ENCODE measurements at regions not wholly inside any gene's neighbourhood (a gene's known extent, or its start where the extent isn't known, plus 50 kb on each side); places are given as distances from the start of the nearest gene placed in this dataset.

DNA sequence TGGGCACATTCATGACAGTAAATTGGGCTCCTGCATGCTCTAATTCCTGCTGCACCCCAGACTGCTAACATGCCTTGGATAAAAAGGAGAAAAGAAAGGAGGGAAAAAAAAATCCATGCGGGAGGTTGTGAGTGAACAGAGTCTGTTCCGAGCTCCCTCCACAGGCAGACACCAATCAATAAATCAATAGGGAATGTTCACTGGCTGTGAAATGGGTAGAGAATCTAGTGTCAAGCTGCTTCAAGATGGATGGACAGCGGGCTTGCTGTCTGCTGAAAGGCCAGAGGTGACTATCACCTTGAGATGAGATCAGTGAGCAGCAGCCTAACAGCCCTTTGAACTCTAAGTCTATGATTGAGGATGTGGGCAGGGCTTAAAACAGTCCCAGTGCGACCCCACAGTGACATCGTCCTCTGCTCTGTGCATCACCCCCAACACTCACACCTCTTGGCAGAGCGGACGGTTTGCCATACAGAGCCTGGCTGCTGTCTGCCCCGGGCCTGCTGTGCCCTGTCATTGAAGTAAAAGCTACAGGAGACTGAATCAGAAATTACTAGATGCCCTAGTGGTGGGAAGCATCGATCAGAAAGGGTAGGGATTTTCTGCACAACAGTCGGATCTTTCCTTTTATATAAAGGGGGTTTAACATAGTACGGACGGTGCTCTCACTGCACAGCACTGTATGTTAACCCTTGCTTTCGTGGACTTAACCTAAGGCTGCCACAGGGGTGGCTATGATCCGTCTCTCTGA, 247.9 kb upstream of the ONECUT1 start:
- TF ChIP-seq, protein P1, sequence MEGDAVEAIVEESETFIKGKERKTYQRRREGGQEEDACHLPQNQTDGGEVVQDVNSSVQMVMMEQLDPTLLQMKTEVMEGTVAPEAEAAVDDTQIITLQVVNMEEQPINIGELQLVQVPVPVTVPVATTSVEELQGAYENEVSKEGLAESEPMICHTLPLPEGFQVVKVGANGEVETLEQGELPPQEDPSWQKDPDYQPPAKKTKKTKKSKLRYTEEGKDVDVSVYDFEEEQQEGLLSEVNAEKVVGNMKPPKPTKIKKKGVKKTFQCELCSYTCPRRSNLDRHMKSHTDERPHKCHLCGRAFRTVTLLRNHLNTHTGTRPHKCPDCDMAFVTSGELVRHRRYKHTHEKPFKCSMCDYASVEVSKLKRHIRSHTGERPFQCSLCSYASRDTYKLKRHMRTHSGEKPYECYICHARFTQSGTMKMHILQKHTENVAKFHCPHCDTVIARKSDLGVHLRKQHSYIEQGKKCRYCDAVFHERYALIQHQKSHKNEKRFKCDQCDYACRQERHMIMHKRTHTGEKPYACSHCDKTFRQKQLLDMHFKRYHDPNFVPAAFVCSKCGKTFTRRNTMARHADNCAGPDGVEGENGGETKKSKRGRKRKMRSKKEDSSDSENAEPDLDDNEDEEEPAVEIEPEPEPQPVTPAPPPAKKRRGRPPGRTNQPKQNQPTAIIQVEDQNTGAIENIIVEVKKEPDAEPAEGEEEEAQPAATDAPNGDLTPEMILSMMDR (IDR thresholded peaks at IDR 0.05; ENCODE audit: insufficient read depth, low read length, poor library complexity, severe bottlenecking), result no peak
- no peak for TF ChIP-seq EZH2phosphoT487 (conservative IDR thresholded peaks at IDR 0.05; ENCODE audit: low read length)

Measured in SU-DHL-6 (cell line).